Brain microvascular endothelial cell (primary cell): ENCODE measurements at regions not wholly inside any gene's neighbourhood (a gene's known extent, or its start where the extent isn't known, plus 50 kb on each side); places are given as distances from the start of the nearest gene placed in this dataset.

Experiments
- DNase-seq: peaks from one replicate; pipeline ENCODE4 v3.0.0-alpha.2; 2020
- H3K27ac ChIP-seq: fragments of 250-450 bp; sonication (Bioruptor Pico); 2 replicates; pipeline ENCODE4 v1.5.1; 2020; ENCODE audit warnings: mild to moderate bottlenecking, moderate library complexity
- H3K27me3 ChIP-seq: fragments of 250-450 bp; sonication (Bioruptor Pico); replicated peaks from 2 replicates; pipeline ENCODE4 v1.5.1; 2020; ENCODE audit warnings: mild to moderate bottlenecking
- H3K36me3 ChIP-seq: fragments of 250-450 bp; sonication (Bioruptor Pico); replicated peaks from 2 replicates; pipeline ENCODE4 v1.5.1; 2020; ENCODE audit warnings: mild to moderate bottlenecking
- H3K4me3 ChIP-seq: 2 replicates; pipeline ENCODE4 v1.5.1; 2011; ENCODE audit warnings: low read depth, mild to moderate bottlenecking, control low read depth, low read length, moderate library complexity
- in situ Hi-C: cut with HindIII; loops from 2 replicates; pipeline ENCODE4 v1.10.0; 2017; ENCODE audit warnings: low sequenced_read_pairs, low pct_ligation_motif_present
- TF ChIP-seq, protein P1 (sequence below): IDR thresholded peaks from 2 replicates; pipeline ENCODE4 v1.5.1; 2011; ENCODE audit warnings: low read depth, mild to moderate bottlenecking, moderate library complexity, low read length, control low read depth, inconsistent platforms; ENCODE audit errors: missing control alignments

DNA sequence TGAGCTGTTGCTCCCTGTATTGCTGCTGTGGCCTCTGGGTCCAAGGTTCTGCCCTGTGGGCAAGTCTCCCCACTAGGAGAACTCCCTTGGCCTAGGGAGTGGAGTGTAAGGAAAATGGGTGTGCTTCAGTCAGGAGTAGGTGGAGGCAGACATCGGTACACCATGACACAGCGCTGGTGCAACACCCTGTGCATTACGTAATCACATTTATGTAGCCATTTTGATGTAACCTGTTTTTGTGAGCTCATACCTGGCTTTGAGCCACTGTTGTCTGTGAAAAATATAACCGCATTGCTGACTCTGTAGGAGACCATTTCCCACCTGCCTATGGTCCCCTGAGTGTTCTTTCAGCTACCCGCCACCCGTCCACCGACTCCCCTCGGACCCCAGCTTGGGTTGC, 700.5 kb upstream of the AGA start:
- in situ Hi-C loops = no loop called here
- DNase-seq = no peak
- no peaks in the 10 kb centered on the region for H3K27me3 ChIP-seq
- no peak overlapping the region for H3K4me3 ChIP-seq
- TF ChIP-seq, protein P1, sequence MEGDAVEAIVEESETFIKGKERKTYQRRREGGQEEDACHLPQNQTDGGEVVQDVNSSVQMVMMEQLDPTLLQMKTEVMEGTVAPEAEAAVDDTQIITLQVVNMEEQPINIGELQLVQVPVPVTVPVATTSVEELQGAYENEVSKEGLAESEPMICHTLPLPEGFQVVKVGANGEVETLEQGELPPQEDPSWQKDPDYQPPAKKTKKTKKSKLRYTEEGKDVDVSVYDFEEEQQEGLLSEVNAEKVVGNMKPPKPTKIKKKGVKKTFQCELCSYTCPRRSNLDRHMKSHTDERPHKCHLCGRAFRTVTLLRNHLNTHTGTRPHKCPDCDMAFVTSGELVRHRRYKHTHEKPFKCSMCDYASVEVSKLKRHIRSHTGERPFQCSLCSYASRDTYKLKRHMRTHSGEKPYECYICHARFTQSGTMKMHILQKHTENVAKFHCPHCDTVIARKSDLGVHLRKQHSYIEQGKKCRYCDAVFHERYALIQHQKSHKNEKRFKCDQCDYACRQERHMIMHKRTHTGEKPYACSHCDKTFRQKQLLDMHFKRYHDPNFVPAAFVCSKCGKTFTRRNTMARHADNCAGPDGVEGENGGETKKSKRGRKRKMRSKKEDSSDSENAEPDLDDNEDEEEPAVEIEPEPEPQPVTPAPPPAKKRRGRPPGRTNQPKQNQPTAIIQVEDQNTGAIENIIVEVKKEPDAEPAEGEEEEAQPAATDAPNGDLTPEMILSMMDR = no peak
- H3K36me3 ChIP-seq = no peaks in the 10 kb centered on the region
- no peak overlapping the region for H3K27ac ChIP-seq

DNA sequence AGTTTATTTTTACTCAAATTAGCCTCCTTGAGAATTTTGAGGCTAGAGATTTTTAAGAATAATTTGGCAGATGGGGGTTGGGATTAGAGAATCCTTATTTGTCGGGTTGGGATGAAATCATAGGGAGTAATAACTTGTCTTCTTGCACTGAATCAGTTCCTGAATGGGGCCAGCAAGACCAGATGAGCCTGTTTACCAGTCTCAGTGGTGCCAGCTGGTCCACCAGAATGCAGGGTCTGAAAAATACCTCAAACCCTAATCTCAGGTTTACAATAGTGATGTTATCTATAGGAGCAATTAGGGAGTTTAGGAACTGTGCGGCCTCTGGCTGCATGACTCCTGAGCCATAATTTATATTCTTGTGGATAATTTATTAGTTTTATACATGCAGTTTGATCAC, 705.9 kb upstream of the AGA start:
- no peak overlapping the region for H3K27ac ChIP-seq
- TF ChIP-seq, protein P1 = no peak
- no peak overlapping the region for H3K4me3 ChIP-seq
- H3K36me3 ChIP-seq = no peaks in the 10 kb centered on the region
- DNase-seq = no peak
- in situ Hi-C loops = no loop called here
- H3K27me3 ChIP-seq = no peaks in the 10 kb centered on the region

DNA sequence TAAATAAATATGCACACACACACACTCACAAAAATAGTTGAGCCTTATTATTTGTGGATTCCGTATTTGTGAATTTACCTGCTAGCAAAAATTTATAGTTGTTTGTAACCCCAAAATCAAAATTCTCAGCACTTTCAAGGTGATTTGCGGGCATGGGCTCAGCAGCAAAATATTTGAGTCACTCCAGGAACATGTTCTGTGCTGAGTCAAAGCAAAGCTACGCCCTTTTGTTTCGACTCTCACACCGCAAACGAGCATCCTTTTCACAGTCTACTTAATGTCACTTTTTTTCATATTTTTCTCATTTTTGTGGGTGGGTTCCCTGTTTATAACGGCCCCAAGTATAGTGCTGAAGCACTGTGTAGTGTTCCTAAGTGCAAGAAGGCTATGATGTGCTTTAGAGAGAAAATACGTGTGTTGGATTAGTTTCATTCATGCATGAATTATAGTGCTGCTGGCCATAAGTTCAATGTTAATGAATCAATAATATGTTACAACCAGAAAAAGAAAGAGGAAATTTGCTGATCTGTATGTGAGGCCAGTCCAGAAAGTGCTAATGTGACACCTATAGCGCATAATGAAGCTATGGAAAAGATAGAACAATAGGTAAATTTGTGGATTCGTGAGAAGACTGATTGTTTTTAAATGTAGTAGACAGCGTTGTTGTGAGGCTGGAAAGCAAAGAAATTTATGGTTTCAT, 723.2 kb upstream of the AGA start:
- DNase-seq = no peak
- no peak overlapping the region for H3K4me3 ChIP-seq
- in situ Hi-C loops = no loop called here
- no peaks in the 10 kb centered on the region for H3K36me3 ChIP-seq
- no peak overlapping the region for H3K27ac ChIP-seq
- H3K27me3 ChIP-seq = no peaks in the 10 kb centered on the region
- TF ChIP-seq, protein P1 = no peak

DNA sequence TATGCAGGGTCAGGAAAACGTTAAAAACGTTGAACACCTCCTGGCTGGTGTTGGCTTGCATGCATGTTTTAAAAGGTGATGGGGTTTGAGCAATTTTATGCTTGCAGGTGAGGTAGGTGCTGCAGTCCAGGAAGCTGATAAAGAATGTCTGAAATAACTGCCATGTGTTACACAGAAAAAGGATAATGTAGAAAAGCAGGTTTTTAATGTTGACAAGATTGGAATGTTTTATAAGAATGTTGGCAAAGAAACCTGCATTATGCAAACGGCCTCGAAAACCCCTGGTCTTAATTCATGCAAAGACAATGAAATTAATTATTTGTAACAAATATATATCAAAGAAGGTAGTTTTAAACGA, 723.7 kb upstream of the AGA start:
- in situ Hi-C loops = no loop called here
- Histone ChIP-seq H3K36me3 (no peaks in the 10 kb centered on the region), H3K27me3 (no peaks in the 10 kb centered on the region), H3K4me3 (no peak overlapping the region), H3K27ac (no peak overlapping the region)
- DNase-seq = no peak
- TF ChIP-seq, protein P1 = no peak

DNA sequence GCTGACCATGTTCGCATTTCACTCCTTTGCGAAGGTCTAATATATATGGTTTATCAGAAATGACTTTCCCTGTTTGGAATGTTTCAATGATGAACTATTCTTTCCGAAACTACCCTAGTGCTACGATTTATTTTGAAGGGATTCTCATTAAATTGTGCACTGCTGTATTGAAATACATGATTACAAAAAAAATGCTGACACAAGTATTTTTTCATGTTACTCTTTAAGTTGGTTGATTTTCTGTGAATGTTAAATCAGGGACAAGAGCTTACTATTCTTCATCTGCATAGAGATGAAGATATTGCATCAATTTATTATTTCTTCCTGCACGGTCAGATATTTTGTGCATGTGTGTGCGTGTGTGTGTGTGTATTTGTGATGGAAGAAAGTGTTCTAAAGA, 731.5 kb upstream of the AGA start:
- in situ Hi-C loops = no loop called here
- no peak for DNase-seq
- Histone ChIP-seq H3K4me3 (no peak overlapping the region), H3K27me3 (no peaks in the 10 kb centered on the region), H3K36me3 (no peaks in the 10 kb centered on the region), H3K27ac (no peak overlapping the region)
- TF ChIP-seq, protein P1 = no peak

DNA sequence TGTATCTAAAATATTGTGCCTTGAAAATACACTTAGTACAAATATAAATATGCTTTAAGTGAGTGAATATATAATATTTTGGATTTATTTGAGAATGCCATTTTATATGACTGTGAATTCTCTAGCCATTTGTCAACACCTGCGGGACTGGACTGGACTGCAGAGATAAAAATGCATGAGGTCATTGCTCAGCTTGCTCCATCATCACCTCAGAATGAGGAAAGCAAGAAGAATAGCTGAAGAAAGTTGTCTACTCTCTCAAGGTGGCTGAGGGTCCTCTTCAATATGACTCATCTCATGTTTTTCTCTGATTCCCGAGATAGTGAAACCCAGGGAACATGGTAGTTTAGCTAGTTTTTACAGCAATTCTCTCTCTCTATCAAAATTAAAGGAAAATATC, 732.5 kb upstream of the AGA start:
- Histone ChIP-seq H3K27ac (no peak overlapping the region), H3K4me3 (no peak overlapping the region), H3K27me3 (no peaks in the 10 kb centered on the region), H3K36me3 (no peaks in the 10 kb centered on the region)
- TF ChIP-seq, protein P1 = no peak
- DNase-seq = no peak
- in situ Hi-C loops = no loop called here
